ENCODE measurements at regions not wholly inside any gene's neighbourhood (a gene's known extent, or its start where the extent isn't known, plus 50 kb on each side); places are given as distances from the start of the nearest gene placed in this dataset.

GRCh38 chr12:124452576-124453331, 114.7 kb downstream of the NCOR2 start:
- TF ChIP-seq CTCF (IDR thresholded peaks at IDR 0.05) (no peak), POLR2A (IDR thresholded peaks at IDR 0.05) (no peak)

All from thyroid gland (tissue), 4 donors.